Suprapubic skin (tissue), 3 donors: ENCODE measurements at regions not wholly inside any gene's neighbourhood (a gene's known extent, or its start where the extent isn't known, plus 50 kb on each side); places are given as distances from the start of the nearest gene placed in this dataset.

ENCODE experiments used
- CTCF ChIP-seq, 2 donors: fragments of 200-600 bp in 1 of 2; fragments of 450-650 bp in 1 of 2; sonication (generic) in 1 of 2; IDR thresholded peaks; one replicate each; pipeline ENCODE4 v1.5.1; 2016 to 2019; ENCODE audit warnings: antibody characterized with exemption in 2 of 2, mild to moderate bottlenecking in 1 of 2, moderate library complexity in 1 of 2
- EP300 ChIP-seq: sonication (generic); formaldehyde crosslinking; IDR thresholded peaks from one replicate; pipeline ENCODE4 v1.6.1; 2017; ENCODE audit warnings: antibody characterized with exemption
- POLR2A ChIP-seq, 2 donors: fragments of 450-650 bp; IDR thresholded peaks; one replicate each; pipeline ENCODE4 v1.6.1; 2017; ENCODE audit warnings: antibody characterized with exemption in 2 of 2, mild to moderate bottlenecking in 2 of 2, moderate library complexity in 2 of 2

GRCh38 chr9:28032268-28032590 lies 458.9 kb upstream of the C9orf72 start:
- TF ChIP-seq CTCF (IDR thresholded peaks at IDR 0.05) (no peak), EP300 (no peak), POLR2A (IDR thresholded peaks at IDR 0.05) (no peak)
